Esophagus muscularis mucosa (tissue), 4 donors: ENCODE measurements at regions not wholly inside any gene's neighbourhood (a gene's known extent, or its start where the extent isn't known, plus 50 kb on each side); places are given as distances from the start of the nearest gene placed in this dataset.

Source experiments
- CTCF ChIP-seq, 3 experiments: fragments of 200-600 bp in 2 of 3; fragments of 450-650 bp in 1 of 3; sonication (generic) in 2 of 3; IDR thresholded peaks; one replicate each; pipeline ENCODE4 v1.5.1; 2017 to 2019; ENCODE audit warnings: antibody characterized with exemption in 3 of 3, mild to moderate bottlenecking in 2 of 3, moderate library complexity in 1 of 3
- EP300 ChIP-seq: sonication (generic); formaldehyde crosslinking; IDR thresholded peaks from one replicate; pipeline ENCODE4 v1.6.1; 2017; ENCODE audit warnings: antibody characterized with exemption
- POLR2A ChIP-seq: fragments of 450-650 bp; IDR thresholded peaks from one replicate; pipeline ENCODE4 v1.6.1; 2017; ENCODE audit warnings: antibody characterized with exemption, moderate library complexity, mild to moderate bottlenecking, low read depth

GRCh38 chr9:726005-726404 is 115.5 kb upstream of the DMRT1 start:
- TF ChIP-seq CTCF (IDR thresholded peaks at IDR 0.05), result no peak
- TF ChIP-seq EP300, result no peak
- no peak for TF ChIP-seq POLR2A
